NCI-H1436 (cell line): ENCODE measurements at regions not wholly inside any gene's neighbourhood (a gene's known extent, or its start where the extent isn't known, plus 50 kb on each side); places are given as distances from the start of the nearest gene placed in this dataset.

Experiments
- DNase-seq: peaks from one replicate; lab custom pipeline; 2025; lab: John Stamatoyannopoulos, UW

GRCh38 chr16:65543781-65544740 is 422.2 kb upstream of the CDH11 start:
- DNase-seq = no peak

- DNase-seq = no peak
Observed at GRCh38 chr16:65541646-65542045, 419.8 kb upstream of the CDH11 start.

- DNase-seq = no peak
Observed at GRCh38 chr16:65540901-65541300, 419.0 kb upstream of the CDH11 start.

GRCh38 chr16:65538976-65539375 is 417.1 kb upstream of the CDH11 start:
- DNase-seq = no peak

- DNase-seq = no peak
Observed at GRCh38 chr16:65537336-65537735, 415.5 kb upstream of the CDH11 start.

- DNase-seq = no peak
Observed at GRCh38 chr16:65534121-65534528, 412.3 kb upstream of the CDH11 start.

- DNase-seq = no peak
Observed at GRCh38 chr16:65532846-65533245, 411.0 kb upstream of the CDH11 start.

- no peak for DNase-seq
Observed at GRCh38 chr16:65532258-65532657, 410.4 kb upstream of the CDH11 start.

GRCh38 chr16:65531475-65531874 is 409.6 kb upstream of the CDH11 start:
- DNase-seq = no peak

- no peak for DNase-seq
Observed at GRCh38 chr16:65525707-65526106, 403.8 kb upstream of the CDH11 start.

- no peak for DNase-seq
Observed at GRCh38 chr16:65524997-65525396, 403.1 kb upstream of the CDH11 start.

GRCh38 chr16:65524231-65524630 is 402.4 kb upstream of the CDH11 start:
- no peak for DNase-seq

- no peak for DNase-seq
Observed at GRCh38 chr16:65523283-65523944, 401.6 kb upstream of the CDH11 start.

GRCh38 chr16:65522412-65522811 is 400.5 kb upstream of the CDH11 start:
- DNase-seq = no peak

- DNase-seq = no peak
Observed at GRCh38 chr16:65521633-65522328, 399.9 kb upstream of the CDH11 start.

GRCh38 chr16:65519402-65519801 is 397.5 kb upstream of the CDH11 start:
- DNase-seq = no peak

- no peak for DNase-seq
Observed at GRCh38 chr16:65515193-65515592, 393.3 kb upstream of the CDH11 start.

GRCh38 chr16:65510850-65511249 is 389.0 kb upstream of the CDH11 start:
- DNase-seq = no peak

- DNase-seq = no peak
Observed at GRCh38 chr16:65510241-65510640, 388.4 kb upstream of the CDH11 start.

- DNase-seq = no peak
Observed at GRCh38 chr16:65509172-65509571, 387.3 kb upstream of the CDH11 start.

- DNase-seq = no peak
Observed at GRCh38 chr16:65500919-65501318, 379.1 kb upstream of the CDH11 start.

- no peak for DNase-seq
Observed at GRCh38 chr16:65500007-65500406, 378.1 kb upstream of the CDH11 start.

- no peak for DNase-seq
Observed at GRCh38 chr16:65499566-65499965, 377.7 kb upstream of the CDH11 start.
